ENCODE measurements at regions not wholly inside any gene's neighbourhood (a gene's known extent, or its start where the extent isn't known, plus 50 kb on each side); places are given as distances from the start of the nearest gene placed in this dataset.
"Not testable (repeated sequence)": the region's sequence is repeated elsewhere in the genome, so short reads cannot be mapped to it uniquely, and the experiment has no call there.

DNA sequence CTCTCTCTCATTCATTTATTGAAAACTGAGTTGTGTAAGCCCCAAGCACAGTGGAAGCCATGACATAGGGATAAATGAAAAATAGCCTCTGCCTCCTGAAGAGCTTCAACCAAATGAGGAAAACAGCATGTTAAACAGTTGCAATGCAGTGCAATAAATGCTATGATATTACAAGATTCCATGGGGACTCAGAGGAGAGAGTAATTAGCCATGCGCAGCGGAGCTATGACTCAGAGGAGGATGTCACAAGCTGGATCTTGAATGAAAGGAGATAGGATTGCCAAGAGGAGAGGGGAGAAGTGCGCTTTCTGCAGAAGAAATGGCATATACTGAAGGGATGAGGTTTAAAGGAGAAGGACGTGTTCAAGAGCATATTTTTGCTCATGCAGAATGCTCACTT is 231.3 kb upstream of the PLXNA2 start:
- DNase-seq (ENCODE audit: low read depth): peak; percentile 6
- H3K4me3 ChIP-seq (replicated peaks; ENCODE audit: low read depth, low read length): no peak overlapping the region
- TF ChIP-seq, protein P1, sequence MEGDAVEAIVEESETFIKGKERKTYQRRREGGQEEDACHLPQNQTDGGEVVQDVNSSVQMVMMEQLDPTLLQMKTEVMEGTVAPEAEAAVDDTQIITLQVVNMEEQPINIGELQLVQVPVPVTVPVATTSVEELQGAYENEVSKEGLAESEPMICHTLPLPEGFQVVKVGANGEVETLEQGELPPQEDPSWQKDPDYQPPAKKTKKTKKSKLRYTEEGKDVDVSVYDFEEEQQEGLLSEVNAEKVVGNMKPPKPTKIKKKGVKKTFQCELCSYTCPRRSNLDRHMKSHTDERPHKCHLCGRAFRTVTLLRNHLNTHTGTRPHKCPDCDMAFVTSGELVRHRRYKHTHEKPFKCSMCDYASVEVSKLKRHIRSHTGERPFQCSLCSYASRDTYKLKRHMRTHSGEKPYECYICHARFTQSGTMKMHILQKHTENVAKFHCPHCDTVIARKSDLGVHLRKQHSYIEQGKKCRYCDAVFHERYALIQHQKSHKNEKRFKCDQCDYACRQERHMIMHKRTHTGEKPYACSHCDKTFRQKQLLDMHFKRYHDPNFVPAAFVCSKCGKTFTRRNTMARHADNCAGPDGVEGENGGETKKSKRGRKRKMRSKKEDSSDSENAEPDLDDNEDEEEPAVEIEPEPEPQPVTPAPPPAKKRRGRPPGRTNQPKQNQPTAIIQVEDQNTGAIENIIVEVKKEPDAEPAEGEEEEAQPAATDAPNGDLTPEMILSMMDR (IDR thresholded peaks at IDR 0.05; ENCODE audit: low read length, missing control alignments): no peak

DNA sequence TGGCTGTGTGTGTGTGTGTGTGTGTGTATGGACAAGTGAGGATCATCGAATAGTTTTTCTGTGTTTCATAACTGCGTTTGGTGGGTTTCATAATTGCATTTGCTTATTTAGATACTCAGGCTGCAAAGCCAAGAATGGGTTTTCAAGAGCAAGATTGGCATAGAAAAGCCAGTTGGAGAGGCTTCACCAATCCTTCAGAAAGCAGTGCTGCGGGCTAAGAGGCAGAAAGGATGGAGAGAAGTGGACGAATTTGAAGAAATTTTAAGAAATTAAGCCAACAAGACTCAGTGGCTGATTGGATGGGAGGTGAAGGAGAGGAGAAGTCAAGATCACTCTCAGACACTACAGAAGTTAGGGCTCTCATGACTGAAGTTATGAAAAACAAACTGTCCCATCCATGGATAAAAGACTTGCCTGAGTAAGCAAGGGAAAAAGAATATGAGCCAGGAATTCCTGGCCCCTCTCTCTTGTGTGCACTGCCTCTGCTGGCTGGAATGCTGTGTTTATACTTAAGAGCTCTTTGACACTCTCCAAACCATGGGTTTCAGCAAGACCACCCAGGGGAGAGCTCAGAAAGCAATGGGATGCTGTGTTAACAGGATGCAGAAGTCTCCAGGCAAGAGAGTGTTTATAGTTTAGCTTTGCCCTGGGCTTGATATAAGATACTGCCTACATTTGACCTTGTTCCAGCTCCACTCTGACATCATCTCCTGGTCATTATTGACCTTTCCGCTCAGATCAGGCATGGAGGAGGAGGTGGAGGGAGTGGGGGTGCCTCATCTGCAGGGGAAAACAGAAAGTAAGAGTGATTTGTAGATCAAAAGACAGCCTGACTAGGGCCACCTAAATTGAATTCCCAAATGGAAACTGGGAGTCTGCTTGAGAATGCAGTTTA is 232.0 kb upstream of the PLXNA2 start:
- TF ChIP-seq, protein P1 (IDR thresholded peaks at IDR 0.05; ENCODE audit: low read length, missing control alignments): no peak
- H3K4me3 ChIP-seq (replicated peaks; ENCODE audit: low read depth, low read length): no peak overlapping the region
- no peak for DNase-seq (ENCODE audit: low read depth)

DNA sequence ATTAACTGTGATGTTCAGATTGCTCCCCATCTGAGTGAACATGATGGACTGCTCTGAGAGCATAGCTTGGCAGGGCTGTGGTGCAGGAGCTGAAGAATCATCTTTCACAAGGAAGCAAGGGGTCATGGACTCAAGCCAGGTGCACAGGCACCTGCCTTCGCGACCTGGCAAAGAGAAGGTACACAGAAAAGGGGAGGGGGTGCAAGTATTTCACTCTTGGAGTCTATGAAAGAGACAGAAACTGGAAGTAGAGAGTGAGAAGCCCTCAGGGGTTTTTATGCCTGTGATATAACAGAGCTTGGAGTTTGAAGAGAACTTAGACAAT is 232.6 kb upstream of the PLXNA2 start:
- no peak for DNase-seq (ENCODE audit: low read depth)
- H3K4me3 ChIP-seq (replicated peaks; ENCODE audit: low read depth, low read length): no peak overlapping the region
- TF ChIP-seq, protein P1 (IDR thresholded peaks at IDR 0.05; ENCODE audit: low read length, missing control alignments): no peak

DNA sequence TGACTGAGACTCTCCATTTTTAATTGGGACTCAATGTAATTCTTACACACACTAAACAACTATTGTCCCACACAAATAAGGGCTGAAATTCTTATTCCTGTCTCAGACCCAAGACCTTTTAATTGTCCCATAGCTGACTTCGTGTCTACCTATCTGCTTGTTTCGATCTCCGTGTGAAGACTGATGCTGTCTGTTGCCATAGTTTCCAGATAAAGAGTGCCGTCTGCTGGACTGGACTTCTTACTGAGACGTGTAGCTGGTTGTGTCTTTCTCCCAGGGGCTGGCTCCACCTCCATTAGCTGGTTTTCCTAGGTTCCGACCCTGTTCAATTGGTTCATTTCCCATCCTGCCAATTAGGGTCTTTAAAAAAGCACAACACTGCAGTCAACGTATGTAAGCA is 235.3 kb upstream of the PLXNA2 start:
- H3K4me3 ChIP-seq (replicated peaks; ENCODE audit: low read depth, low read length): no peak overlapping the region
- TF ChIP-seq, protein P1 (IDR thresholded peaks at IDR 0.05; ENCODE audit: low read length, missing control alignments): no peak
- DNase-seq (ENCODE audit: low read depth): no peak

DNA sequence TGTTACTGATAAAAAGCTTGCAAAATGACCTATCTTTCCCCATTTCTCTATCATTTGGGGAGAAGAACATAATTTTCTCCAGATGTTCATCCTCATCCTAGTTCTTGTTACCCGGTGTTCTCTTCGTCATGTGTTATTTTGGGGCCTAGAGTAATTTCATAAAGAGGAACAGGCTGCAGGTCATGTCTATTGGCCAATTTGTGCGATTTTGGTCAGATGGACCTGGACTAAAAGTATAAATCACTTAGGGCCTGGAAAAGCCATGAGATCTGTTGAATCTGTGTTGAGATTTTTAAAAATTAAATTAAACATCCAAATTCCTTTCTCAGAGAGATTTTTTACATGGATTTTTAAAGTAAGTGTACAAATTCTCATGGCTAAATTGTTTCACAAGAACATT is 241.3 kb upstream of the PLXNA2 start:
- no peak for DNase-seq (ENCODE audit: low read depth)
- H3K4me3 ChIP-seq (replicated peaks; ENCODE audit: low read depth, low read length): no peak overlapping the region
- TF ChIP-seq, protein P1 (IDR thresholded peaks at IDR 0.05; ENCODE audit: low read length, missing control alignments): no peak

DNA sequence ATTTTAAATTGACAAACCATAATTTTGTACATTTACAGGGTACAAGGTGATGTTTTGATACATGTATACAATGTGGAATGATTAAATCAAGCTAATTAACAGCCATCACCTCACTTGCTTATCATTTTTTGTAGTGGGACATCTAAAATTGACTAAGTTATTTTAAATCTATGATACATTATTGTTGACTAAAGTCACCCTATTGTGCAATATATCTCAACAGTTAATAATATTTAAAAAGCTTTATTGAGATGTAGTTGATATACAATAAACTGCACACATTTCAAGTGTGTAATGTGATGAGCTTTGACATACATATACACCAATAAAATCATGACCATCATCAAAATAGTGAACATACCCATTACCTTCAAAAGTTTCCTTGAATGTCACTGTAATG is 242.5 kb upstream of the PLXNA2 start:
- no peak overlapping the region for H3K4me3 ChIP-seq (replicated peaks; ENCODE audit: low read depth, low read length)
- DNase-seq (ENCODE audit: low read depth): no peak
- TF ChIP-seq, protein P1 (IDR thresholded peaks at IDR 0.05; ENCODE audit: low read length, missing control alignments): no peak

DNA sequence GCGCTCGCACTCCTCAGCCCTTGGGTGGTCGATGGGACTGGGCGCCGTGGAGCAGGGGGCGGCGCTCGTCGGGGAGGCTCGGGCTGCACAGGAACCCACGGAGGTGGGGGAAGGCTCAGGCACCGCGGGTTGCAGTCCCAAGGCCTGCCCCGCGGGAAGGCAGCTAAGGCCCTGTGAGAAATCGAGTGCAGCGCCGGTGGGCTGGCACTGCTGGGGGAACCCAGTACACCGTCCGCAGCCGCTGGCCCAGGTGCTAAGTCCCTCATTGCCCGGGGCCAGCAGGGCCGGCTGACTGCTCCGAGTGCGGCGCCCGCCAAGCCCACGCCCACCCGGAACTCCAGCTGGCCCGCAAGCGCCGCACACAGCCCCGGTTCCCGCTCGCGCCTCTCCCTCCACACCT is 244.2 kb upstream of the PLXNA2 start:
- not testable (repeated sequence) for H3K4me3 ChIP-seq (replicated peaks; ENCODE audit: low read depth, low read length); DNase-seq (ENCODE audit: low read depth)

Measured in fibroblast of pulmonary artery (primary cell).